Anterior cingulate cortex (tissue), 58 donors: ENCODE measurements at regions not wholly inside any gene's neighbourhood (a gene's known extent, or its start where the extent isn't known, plus 50 kb on each side); places are given as distances from the start of the nearest gene placed in this dataset.
A peak's percentile ranks its signal among the peaks of the same experiment; 100 is the strongest.

Experiments
- DNase-seq, 58 donors: peaks; one replicate each; lab custom pipeline; 2025; lab: John Stamatoyannopoulos, UW

GRCh38 chr20:37455659-37456058, 65.4 kb upstream of the NNAT start:
- DNase-seq: no peak

GRCh38 chr20:37456948-37457347, 64.1 kb upstream of the NNAT start:
- DNase-seq: no peak

GRCh38 chr20:37457921-37458320, 63.1 kb upstream of the NNAT start:
- peak in 4 of 58 donors; percentile 5 to 8 (median 6) for DNase-seq

GRCh38 chr20:37458761-37459160, 62.3 kb upstream of the NNAT start:
- DNase-seq: no peak

- DNase-seq: no peak
Observed at GRCh38 chr20:37461405-37461804, 59.6 kb upstream of the NNAT start.

GRCh38 chr20:37463726-37464494, 57.1 kb upstream of the NNAT start:
- DNase-seq: no peak

GRCh38 chr20:37464611-37465010, 56.4 kb upstream of the NNAT start:
- no peak for DNase-seq
